IMR-90 (cell line): ENCODE measurements at regions not wholly inside any gene's neighbourhood (a gene's known extent, or its start where the extent isn't known, plus 50 kb on each side); places are given as distances from the start of the nearest gene placed in this dataset.

ENCODE experiments used
- ATAC-seq: fragments of 200-7000 bp; cut with Tn5 transposase; 2 replicates; pipeline ENCODE4 v1.9.1; 2020; ENCODE audit warnings: low read depth, mild to moderate bottlenecking, moderate library complexity
- BruUV-seq: library from RNA; stranded (reverse); fragments of 400-500 nt; replicated peaks from 2 replicates; lab custom pipeline; 2021; lab: Mats Ljungman, UMichigan
- CTCF ChIA-PET: fragments of 300-600 bp; formaldehyde crosslinking; extraction: SDS; loops from one replicate; lab custom pipeline; 2021; ENCODE audit warnings: antibody characterized with exemption; lab: Yijun Ruan, JAX
- POLR2A ChIA-PET: fragments of 300-600 bp; sonication (Branson Sonifier 250); formaldehyde crosslinking; loops from one replicate; lab custom pipeline; 2022; ENCODE audit warnings: antibody characterized with exemption; ENCODE audit not compliant: unreplicated experiment; lab: Charles Lee
- DNase-seq: peaks from one replicate; pipeline ENCODE4 v3.0.0; 2013
- H2AFZ ChIP-seq: replicated peaks from 2 replicates; pipeline ENCODE3; 2013; ENCODE audit warnings: low read length, mild to moderate bottlenecking; ENCODE audit not compliant: poor library complexity
- H2AK5ac ChIP-seq: 2 replicates; pipeline ENCODE4 v1.6.1; 2013; ENCODE audit warnings: low read depth, low read length, inconsistent platforms
- H2AK9ac ChIP-seq: replicated peaks from 2 replicates; pipeline ENCODE3; 2013; ENCODE audit warnings: mild to moderate bottlenecking, low read depth, low read length, moderate library complexity; ENCODE audit not compliant: poor library complexity
- H2BK120ac ChIP-seq: 2 replicates; pipeline ENCODE4 v1.6.1; 2013; ENCODE audit warnings: low read depth, low read length, inconsistent platforms
- H2BK15ac ChIP-seq: 3 replicates; pipeline ENCODE4 v1.6.1; 2013; ENCODE audit warnings: low read depth, low read length, inconsistent platforms
- H2BK20ac ChIP-seq: 2 replicates; pipeline ENCODE4 v1.6.1; 2013; ENCODE audit warnings: low read depth, mild to moderate bottlenecking, inconsistent platforms, low read length, moderate library complexity
- H2BK5ac ChIP-seq: 2 replicates; pipeline ENCODE4 v1.6.1; 2013; ENCODE audit warnings: mild to moderate bottlenecking, low read depth, low read length, inconsistent platforms; ENCODE audit not compliant: poor library complexity, severe bottlenecking
- H3K14ac ChIP-seq: replicated peaks from 2 replicates; pipeline ENCODE4 v1.6.1; 2013; ENCODE audit warnings: low read depth, low read length, inconsistent platforms
- H3K18ac ChIP-seq: 2 replicates; pipeline ENCODE4 v1.6.1; 2013; ENCODE audit warnings: low read depth, low read length, control low read depth
- H3K23ac ChIP-seq: 2 replicates; pipeline ENCODE4 v1.6.1; 2013; ENCODE audit warnings: low read depth, low read length, inconsistent platforms
- H3K27ac ChIP-seq: 2 replicates; pipeline ENCODE4 v1.5.1; 2013; ENCODE audit warnings: mild to moderate bottlenecking, control low read depth, low read length; ENCODE audit not compliant: insufficient read depth
- H3K27me3 ChIP-seq: 2 replicates; pipeline ENCODE4 v1.6.1; 2013; ENCODE audit warnings: low read length; ENCODE audit not compliant: control insufficient read depth, insufficient read depth
- H3K36me3 ChIP-seq: 2 replicates; pipeline ENCODE4 v1.6.1; 2013; ENCODE audit warnings: low read length, mixed read lengths; ENCODE audit not compliant: control insufficient read depth, insufficient read depth
- H3K4ac ChIP-seq: 2 replicates; pipeline ENCODE4 v1.6.1; 2013; ENCODE audit warnings: low read depth, low read length, inconsistent platforms
- H3K4me1 ChIP-seq: 2 replicates; pipeline ENCODE4 v1.6.1; 2013; ENCODE audit warnings: low read length, mixed read lengths; ENCODE audit not compliant: control insufficient read depth, insufficient read depth
- H3K4me2 ChIP-seq: 2 replicates; pipeline ENCODE4 v1.6.1; 2013; ENCODE audit warnings: low read depth, mild to moderate bottlenecking, control low read depth, low read length, moderate library complexity
- H3K4me3 ChIP-seq: 2 replicates; pipeline ENCODE4 v1.5.1; 2013; ENCODE audit warnings: low read depth, mild to moderate bottlenecking, control low read depth, low read length, moderate library complexity; ENCODE audit not compliant: insufficient read depth
- H3K56ac ChIP-seq: 2 replicates; pipeline ENCODE4 v1.6.1; 2013; ENCODE audit warnings: low read length, inconsistent platforms; ENCODE audit not compliant: insufficient read depth; ENCODE audit errors: extremely low read depth
- H3K79me1 ChIP-seq, 2 experiments: 2 replicates each; pipeline ENCODE4 v1.6.1; 2013; ENCODE audit warnings: low read length in 2 of 2, inconsistent platforms in 1 of 2, low read depth in 1 of 2
- H3K9ac ChIP-seq: 2 replicates; pipeline ENCODE4 v1.6.1; 2013; ENCODE audit warnings: low read depth, low read length, control low read depth
- H3K9me1 ChIP-seq: 2 replicates; pipeline ENCODE4 v1.6.1; 2013; ENCODE audit warnings: low read length, inconsistent platforms; ENCODE audit not compliant: insufficient read depth
- H3K9me3 ChIP-seq: 2 replicates; pipeline ENCODE4 v1.6.1; 2013; ENCODE audit warnings: low read length; ENCODE audit not compliant: control insufficient read depth, insufficient read depth
- H4K20me1 ChIP-seq: 2 replicates; pipeline ENCODE4 v1.6.1; 2013; ENCODE audit warnings: low read length, inconsistent platforms; ENCODE audit not compliant: insufficient read depth
- H4K5ac ChIP-seq: 2 replicates; pipeline ENCODE4 v1.6.1; 2013; ENCODE audit warnings: mild to moderate bottlenecking, low read depth, low read length, control low read depth
- H4K8ac ChIP-seq, 2 experiments: 2 replicates each; pipeline ENCODE4 v1.6.1; 2013; ENCODE audit warnings: low read depth in 2 of 2, low read length in 2 of 2, control low read depth in 1 of 2, inconsistent platforms in 1 of 2
- H4K91ac ChIP-seq: 2 replicates; pipeline ENCODE4 v1.6.1; 2013; ENCODE audit warnings: low read depth, low read length, inconsistent platforms; ENCODE audit not compliant: insufficient read depth
- BHLHE40 ChIP-seq: fragments of 150-350 bp; IDR thresholded peaks from 2 replicates; pipeline ENCODE4 v1.6.1; 2016; ENCODE audit warnings: mild to moderate bottlenecking, low read depth, low read length
- CEBPB ChIP-seq: IDR thresholded peaks from 2 replicates; pipeline ENCODE4 v1.6.1; 2012; ENCODE audit warnings: low read depth, low read length, improper control_type of control experiment
- CHD1 ChIP-seq: IDR thresholded peaks from 2 replicates; pipeline ENCODE4 v1.6.1; 2012; ENCODE audit warnings: low read depth, low read length, improper control_type of control experiment
- ELK1 ChIP-seq: fragments of 150-350 bp; IDR thresholded peaks from 2 replicates; pipeline ENCODE4 v1.6.1; 2016; ENCODE audit warnings: low read depth, mild to moderate bottlenecking, low read length, moderate library complexity, borderline replicate concordance
- FOS ChIP-seq: fragments of 150-350 bp; IDR thresholded peaks from 2 replicates; pipeline ENCODE4 v1.6.1; 2016; ENCODE audit warnings: low read depth, low read length
- MXI1 ChIP-seq: IDR thresholded peaks from 2 replicates; pipeline ENCODE4 v1.6.1; 2012; ENCODE audit warnings: low read depth, mild to moderate bottlenecking, low read length, moderate library complexity, borderline replicate concordance
- NFE2L2 ChIP-seq: fragments of 150-350 bp; IDR thresholded peaks from 2 replicates; pipeline ENCODE4 v1.6.1; 2016; ENCODE audit warnings: low read depth, mild to moderate bottlenecking, low read length
- RAD21 ChIP-seq: IDR thresholded peaks from 2 replicates; pipeline ENCODE4 v1.6.1; 2012; ENCODE audit warnings: low read length, improper control_type of control experiment
- SMC3 ChIP-seq: fragments of 150-350 bp; IDR thresholded peaks from 2 replicates; pipeline ENCODE4 v1.6.1; 2016; ENCODE audit warnings: low read depth, mild to moderate bottlenecking, antibody characterized with exemption, low read length, moderate library complexity
- USF2 ChIP-seq: fragments of 150-350 bp; IDR thresholded peaks from 2 replicates; pipeline ENCODE4 v1.6.1; 2017; ENCODE audit warnings: mild to moderate bottlenecking, antibody characterized with exemption, low read length, low read depth
- WGBS, 2 experiments: methylation state at CpG; one replicate each; pipeline versions ENCODE4 v1.1.5 to v1.1.7; 2013; ENCODE audit warnings: missing lambda C conversion rate in 2 of 2; ENCODE audit not compliant: insufficient read length in 1 of 2; ENCODE audit errors: extremely low coverage in 2 of 2; 5-methylcytosine and 5-hydroxymethylcytosine counted together
- dilution Hi-C: fragments of 300-500 bp; cut with HindIII; formaldehyde crosslinking; loops from one replicate; pipeline ENCODE4 v1.14.3; 2018; ENCODE audit warnings: low sequenced_read_pairs; ENCODE audit not compliant: unreplicated experiment
- in situ Hi-C: fragments of 300-500 bp; cut with MboI; formaldehyde crosslinking; loops from 3 replicates; pipeline ENCODE4 v1.14.3; 2019; ENCODE audit warnings: low sequenced_read_pairs, inconsistent platforms, mixed read lengths
- intact Hi-C: fragments of 100-400 bp; cut with micrococcal nuclease; formaldehyde crosslinking; loops from 2 replicates; pipeline ENCODE4 v1.10.0; 2022

- Histone ChIP-seq H4K91ac (no peak overlapping the region), H3K4me1 (no peaks in the 10 kb centered on the region), H4K5ac (no peak overlapping the region), H3K56ac (no peak overlapping the region), H3K9ac (no peak overlapping the region), H3K23ac (no peak overlapping the region), H3K36me3 (no peaks in the 10 kb centered on the region), H2BK5ac (no peak overlapping the region), H3K4ac (no peak overlapping the region), H3K4me2 (no peak overlapping the region), H3K9me1 (no peaks in the 10 kb centered on the region), H2AFZ (no peak overlapping the region), H3K18ac (no peak overlapping the region), H3K9me3 (no peaks in the 10 kb centered on the region), H2BK20ac (no peak overlapping the region), H2AK5ac (no peak overlapping the region), H2AK9ac (no peak overlapping the region), H4K8ac (no peak overlapping the region), H3K27ac (no peak overlapping the region), H3K14ac (no peak overlapping the region), H2BK15ac (no peak overlapping the region), H2BK120ac (no peak overlapping the region), H3K79me1 (no peaks in the 10 kb centered on the region), H4K20me1 (no peaks in the 10 kb centered on the region), H3K4me3 (no peak overlapping the region), H3K27me3 (no peaks in the 10 kb centered on the region)
- no TSS peak for BruUV-seq
- DNase-seq (no peak), ATAC-seq (no peak)
- CTCF ChIA-PET: no interaction called here
- in situ Hi-C loops: no loop called here
- intact Hi-C loops: no loop called here
- dilution Hi-C loops: no loop called here
- POLR2A ChIA-PET: no interaction called here
- TF ChIP-seq SMC3 (no peak), ELK1 (no peak), CEBPB (no peak), CHD1 (no peak), NFE2L2 (no peak), MXI1 (no peak), USF2 (no peak), FOS (no peak), BHLHE40 (no peak), RAD21 (no peak)
- WGBS, 2 experiments: no CpG with 5 or more reads among the region's 5 CpGs
These were observed 841.4 kb upstream of the NR2F2 start for GRCh38 chr15:95489103-95489502.
